ENCODE measurements at regions not wholly inside any gene's neighbourhood (a gene's known extent, or its start where the extent isn't known, plus 50 kb on each side); places are given as distances from the start of the nearest gene placed in this dataset.

- TF ChIP-seq, protein P1, sequence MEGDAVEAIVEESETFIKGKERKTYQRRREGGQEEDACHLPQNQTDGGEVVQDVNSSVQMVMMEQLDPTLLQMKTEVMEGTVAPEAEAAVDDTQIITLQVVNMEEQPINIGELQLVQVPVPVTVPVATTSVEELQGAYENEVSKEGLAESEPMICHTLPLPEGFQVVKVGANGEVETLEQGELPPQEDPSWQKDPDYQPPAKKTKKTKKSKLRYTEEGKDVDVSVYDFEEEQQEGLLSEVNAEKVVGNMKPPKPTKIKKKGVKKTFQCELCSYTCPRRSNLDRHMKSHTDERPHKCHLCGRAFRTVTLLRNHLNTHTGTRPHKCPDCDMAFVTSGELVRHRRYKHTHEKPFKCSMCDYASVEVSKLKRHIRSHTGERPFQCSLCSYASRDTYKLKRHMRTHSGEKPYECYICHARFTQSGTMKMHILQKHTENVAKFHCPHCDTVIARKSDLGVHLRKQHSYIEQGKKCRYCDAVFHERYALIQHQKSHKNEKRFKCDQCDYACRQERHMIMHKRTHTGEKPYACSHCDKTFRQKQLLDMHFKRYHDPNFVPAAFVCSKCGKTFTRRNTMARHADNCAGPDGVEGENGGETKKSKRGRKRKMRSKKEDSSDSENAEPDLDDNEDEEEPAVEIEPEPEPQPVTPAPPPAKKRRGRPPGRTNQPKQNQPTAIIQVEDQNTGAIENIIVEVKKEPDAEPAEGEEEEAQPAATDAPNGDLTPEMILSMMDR (IDR thresholded peaks at IDR 0.05; ENCODE audit: insufficient read depth, low read depth, low read length, missing control alignments) = no peak
- no peak for DNase-seq (ENCODE audit: low read depth)
- no peak overlapping the region for H3K4me3 ChIP-seq (ENCODE audit: low read length)
These were observed 57.3 kb upstream of the PJA2 start for GRCh38 chr5:109467058-109467457.

Data from epithelial cell of esophagus (primary cell).